Mesothelial cell of epicardium (in vitro differentiated cells): ENCODE measurements at regions not wholly inside any gene's neighbourhood (a gene's known extent, or its start where the extent isn't known, plus 50 kb on each side); places are given as distances from the start of the nearest gene placed in this dataset.

ENCODE experiments used
- DNase-seq, 2 experiments: peaks; one replicate each; pipeline ENCODE4 v3.0.0; 2021; ENCODE audit warnings: low spot score in 2 of 2; ENCODE audit not compliant: unreplicated experiment in 2 of 2
- H3K27ac Mint-ChIP-seq: 2 replicates; pipeline ENCODE4 v1.8.0; 2021; ENCODE audit warnings: mixed read lengths
- H3K27me3 Mint-ChIP-seq: 2 replicates; pipeline ENCODE4 v1.8.0; 2021; ENCODE audit warnings: low read depth, mixed read lengths
- H3K36me3 Mint-ChIP-seq: 2 replicates; pipeline ENCODE4 v1.8.0; 2021; ENCODE audit warnings: mixed read lengths
- H3K4me1 Mint-ChIP-seq: 2 replicates; pipeline ENCODE4 v1.8.0; 2021; ENCODE audit warnings: mixed read lengths
- H3K4me3 Mint-ChIP-seq: 2 replicates; pipeline ENCODE4 v1.8.0; 2021; ENCODE audit warnings: mild to moderate bottlenecking, moderate library complexity, mixed read lengths
- H3K9me3 Mint-ChIP-seq: 2 replicates; pipeline ENCODE4 v1.8.0; 2021; ENCODE audit warnings: mixed read lengths
- CTCF ChIP-seq: fragments of 200-600 bp; sonication (generic); IDR thresholded peaks from one replicate; pipeline ENCODE4 v1.5.0; 2021; ENCODE audit warnings: antibody characterized with exemption; ENCODE audit not compliant: unreplicated experiment

DNA sequence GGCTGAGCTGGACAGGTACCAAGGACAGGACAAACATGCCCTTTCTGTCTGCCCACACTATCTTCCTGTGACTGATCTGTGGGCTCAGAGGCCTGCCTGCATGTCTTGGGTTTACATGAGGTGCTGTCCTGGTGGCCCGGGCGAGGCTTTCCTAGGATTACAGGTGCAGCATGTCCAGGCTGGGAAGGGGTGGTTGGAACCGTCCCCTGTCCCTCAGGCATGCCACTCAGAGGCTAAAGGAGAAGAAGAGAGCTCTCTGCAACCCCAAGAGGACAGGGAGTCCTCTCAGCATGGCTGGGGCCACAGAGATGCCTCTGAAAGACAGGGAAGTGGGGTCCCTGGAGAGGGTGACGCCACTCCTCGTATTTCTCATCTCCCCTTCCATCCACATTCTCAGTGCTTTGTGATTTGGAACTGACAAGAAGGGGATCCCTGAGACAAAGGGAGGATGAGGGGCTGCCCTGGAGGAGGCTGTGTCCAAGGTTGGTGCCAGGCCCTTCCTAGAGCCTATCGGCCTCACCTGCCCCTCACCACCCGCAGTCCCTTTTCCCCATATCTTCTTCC lies 64.6 kb upstream of the LMO1 start:
- no peaks in the 10 kb centered on the region for H3K9me3 Mint-ChIP-seq
- no peak for TF ChIP-seq CTCF

DNA sequence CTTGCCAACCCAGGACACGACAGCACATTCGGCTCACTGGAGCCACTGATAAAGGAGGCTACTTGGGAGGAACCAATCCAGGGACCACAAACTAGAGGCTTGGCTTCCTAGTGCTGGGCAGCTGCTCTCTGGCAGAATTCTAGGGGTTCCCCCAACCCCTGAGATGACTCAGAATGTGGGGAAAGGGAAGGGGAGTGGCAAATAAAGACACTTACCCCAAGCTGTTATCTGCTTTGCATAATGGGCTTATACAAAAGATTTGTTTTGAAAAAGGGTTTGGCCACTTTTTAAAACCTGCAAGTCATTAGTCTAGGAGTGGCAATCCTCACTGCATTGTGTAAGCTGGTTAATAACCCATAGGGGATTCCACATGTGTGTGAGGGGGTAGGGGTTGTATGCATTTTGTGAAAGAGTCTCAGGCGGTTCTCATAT lies 64.1 kb upstream of the LMO1 start:
- no peak overlapping the region for H3K27ac Mint-ChIP-seq
- TF ChIP-seq CTCF: no peak
- H3K9me3 Mint-ChIP-seq: no peaks in the 10 kb centered on the region

More for the DNA sequence above, 64.6 kb upstream of the LMO1 start:
- H3K27me3 Mint-ChIP-seq: peaks cover 26% of the 10 kb centered on the region
- H3K4me1 Mint-ChIP-seq: peaks cover 19% of the 10 kb centered on the region
- H3K4me3 Mint-ChIP-seq: no peak overlapping the region
- H3K36me3 Mint-ChIP-seq: no peaks in the 10 kb centered on the region
- no peak for DNase-seq
- H3K27ac Mint-ChIP-seq: no peak overlapping the region

GRCh38 chr11:8326337-8326736 lies 62.7 kb upstream of the LMO1 start:
- Mint-ChIP-seq H3K4me3 (no peak overlapping the region), H3K27me3 (peaks cover 28% of the 10 kb centered on the region), H3K27ac (no peak overlapping the region), H3K9me3 (no peaks in the 10 kb centered on the region), H3K36me3 (no peaks in the 10 kb centered on the region), H3K4me1 (peaks cover 14% of the 10 kb centered on the region)
- DNase-seq: no peak
- TF ChIP-seq CTCF: no peak

More for the DNA sequence above, 64.1 kb upstream of the LMO1 start:
- peaks cover 14% of the 10 kb centered on the region for H3K4me1 Mint-ChIP-seq
- H3K4me3 Mint-ChIP-seq: no peak overlapping the region
- H3K36me3 Mint-ChIP-seq: no peaks in the 10 kb centered on the region
- no peak for DNase-seq
- peaks cover 27% of the 10 kb centered on the region for H3K27me3 Mint-ChIP-seq

DNA sequence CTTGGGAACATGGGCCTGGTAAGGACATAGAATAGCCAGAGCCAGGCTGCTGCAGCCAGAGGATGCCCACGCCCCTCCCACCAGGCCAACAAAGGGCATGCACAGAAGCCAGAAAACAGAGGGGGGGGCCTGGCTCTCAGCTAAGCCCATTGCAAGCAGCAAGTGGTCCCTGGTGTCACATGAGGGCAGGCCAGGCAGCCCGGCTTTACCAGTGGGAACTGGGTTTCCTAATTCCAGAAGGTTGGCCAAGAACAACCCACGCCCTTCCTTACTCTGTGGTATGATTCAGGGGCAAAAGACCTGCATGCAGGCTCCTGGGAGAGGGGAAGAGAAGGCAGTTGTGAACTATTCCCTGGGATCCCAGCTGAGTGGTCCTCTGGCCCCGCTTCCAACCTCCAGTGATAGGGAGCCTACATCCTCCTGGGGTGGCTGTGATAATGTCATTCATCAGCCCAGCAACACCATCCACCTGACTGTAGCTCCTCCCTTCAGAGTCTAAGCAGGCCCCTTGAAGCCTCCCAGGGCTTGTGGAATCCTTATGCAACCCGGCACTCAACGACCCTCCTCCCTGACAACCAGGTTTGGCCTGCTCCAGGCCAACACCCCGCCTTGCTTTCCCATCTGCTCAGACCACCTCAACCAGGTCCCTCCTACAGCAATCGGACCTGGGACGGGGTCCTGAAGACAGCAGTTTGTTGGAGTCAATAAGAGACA lies 62.1 kb upstream of the LMO1 start:
- Mint-ChIP-seq H3K27ac (no peak overlapping the region), H3K9me3 (no peaks in the 10 kb centered on the region), H3K36me3 (no peaks in the 10 kb centered on the region), H3K4me1 (peaks cover 14% of the 10 kb centered on the region), H3K27me3 (peaks cover 27% of the 10 kb centered on the region), H3K4me3 (no peak overlapping the region)
- no peak for DNase-seq
- TF ChIP-seq CTCF: no peak

DNA sequence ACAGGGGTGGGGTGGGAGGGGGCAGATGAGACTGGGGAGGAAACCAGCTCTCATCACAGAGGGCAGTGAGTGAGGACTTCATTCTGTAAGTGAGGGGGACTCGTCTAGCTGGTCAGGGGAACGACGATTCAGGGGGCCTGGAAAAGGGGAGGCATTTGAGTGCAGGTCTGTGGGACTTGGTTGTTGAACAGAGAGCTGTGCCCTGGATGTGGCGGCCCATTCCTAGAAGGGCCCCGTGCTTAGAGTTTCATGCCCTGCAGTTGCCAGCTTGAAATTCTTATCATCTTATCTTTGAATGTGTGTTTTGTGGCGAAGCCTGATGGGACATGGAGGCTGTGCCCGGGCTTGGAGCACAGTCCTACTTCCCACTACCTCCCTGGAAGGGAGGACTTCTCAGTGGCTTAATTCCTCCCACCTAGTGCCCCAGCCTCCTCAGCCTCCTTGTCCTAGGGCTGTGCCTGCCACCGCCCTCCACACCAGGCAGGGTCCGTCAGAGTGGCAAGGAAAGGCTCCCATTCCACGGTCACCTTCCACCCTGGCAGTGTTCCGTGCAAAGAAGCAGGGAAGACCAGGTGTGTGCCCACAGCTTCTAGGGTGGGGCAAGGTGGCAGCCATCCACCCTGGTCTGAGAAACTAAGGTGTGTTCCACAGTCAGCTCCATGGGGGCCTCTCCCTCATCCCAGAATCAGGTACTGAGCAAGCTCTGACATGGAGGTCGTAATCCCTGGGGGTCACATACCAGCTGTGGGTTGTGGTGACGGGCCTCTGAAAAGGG lies 59.7 kb upstream of the LMO1 start:
- DNase-seq: no peak

More for the DNA sequence above, 59.7 kb upstream of the LMO1 start:
- H3K36me3 Mint-ChIP-seq: no peaks in the 10 kb centered on the region
- no peak overlapping the region for H3K4me3 Mint-ChIP-seq
- no peak for TF ChIP-seq CTCF
- H3K27me3 Mint-ChIP-seq: peaks cover 35% of the 10 kb centered on the region
- H3K9me3 Mint-ChIP-seq: no peaks in the 10 kb centered on the region
- no peak overlapping the region for H3K27ac Mint-ChIP-seq
- no peaks in the 10 kb centered on the region for H3K4me1 Mint-ChIP-seq
